ENCODE measurements at regions not wholly inside any gene's neighbourhood (a gene's known extent, or its start where the extent isn't known, plus 50 kb on each side); places are given as distances from the start of the nearest gene placed in this dataset.
"Not testable (repeated sequence)": the region's sequence is repeated elsewhere in the genome, so short reads cannot be mapped to it uniquely, and the experiment has no call there.

DNA sequence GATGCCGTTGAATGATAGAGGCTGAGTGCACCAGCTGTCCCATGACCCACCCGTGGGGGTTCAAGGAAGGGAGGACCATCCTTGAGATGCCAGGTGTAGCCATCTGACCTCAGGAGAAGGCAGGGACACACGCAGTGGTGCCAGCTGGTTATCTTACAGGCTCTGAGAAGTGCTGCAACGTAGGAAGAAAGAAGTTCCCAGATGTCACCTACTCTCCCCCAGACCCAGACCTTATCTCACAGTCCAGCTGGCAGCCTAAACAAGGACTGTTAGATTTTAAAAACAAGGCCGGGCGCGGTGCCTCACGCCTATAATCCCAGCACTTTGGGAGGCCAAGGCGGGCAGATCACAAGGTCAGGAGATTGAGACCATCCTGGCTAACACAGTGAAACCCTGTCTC, 1307.6 kb downstream of the TBC1D22A start:
- no peak for DNase-seq

DNA sequence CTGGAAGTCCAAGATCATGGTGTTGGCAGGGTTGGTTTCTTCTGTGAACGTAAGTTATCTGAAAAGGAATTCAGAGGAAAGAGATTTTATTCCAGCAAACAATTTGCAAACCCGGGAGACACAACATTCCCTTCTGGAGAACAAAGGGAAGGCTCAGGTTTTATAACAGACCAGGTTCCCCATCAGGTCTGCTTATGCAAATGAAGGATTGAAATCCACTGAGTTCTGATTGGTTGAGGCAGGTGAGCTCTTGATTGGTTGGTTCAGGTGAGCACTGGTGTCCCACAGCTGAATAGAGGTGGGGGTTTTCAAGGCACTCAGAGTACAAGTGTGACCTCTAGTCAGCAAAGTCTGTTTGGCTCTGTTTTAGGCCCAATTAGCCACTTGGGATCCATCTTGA, 1306.8 kb downstream of the TBC1D22A start:
- DNase-seq, result no peak

DNA sequence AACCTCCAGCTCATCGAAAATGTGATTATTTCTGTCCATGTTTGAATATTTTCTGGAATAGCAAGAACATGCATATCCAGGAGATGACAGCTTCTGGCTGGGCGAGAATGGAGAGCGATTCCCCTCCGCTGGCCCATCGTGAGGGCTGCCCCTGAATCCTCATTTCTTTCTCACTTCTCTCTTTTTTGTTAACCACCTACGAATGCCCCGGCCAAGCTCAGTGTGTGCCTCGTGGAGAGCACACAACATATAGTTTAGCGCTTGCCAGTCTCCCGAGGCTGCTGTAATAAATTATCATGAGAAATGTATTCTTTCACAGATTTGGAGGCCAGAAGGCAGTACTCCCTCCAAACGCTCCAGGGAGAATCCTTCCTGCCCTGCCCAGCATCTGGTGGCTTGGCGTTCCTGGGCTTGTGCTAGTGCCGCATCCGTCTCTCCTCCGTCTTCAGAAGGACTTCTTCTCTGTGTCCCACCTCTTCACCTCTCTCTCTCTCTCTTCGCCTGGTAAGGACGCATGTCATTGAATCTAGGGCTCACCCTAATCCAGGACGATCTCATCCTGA, 1306.0 kb downstream of the TBC1D22A start:
- DNase-seq, result no peak

DNA sequence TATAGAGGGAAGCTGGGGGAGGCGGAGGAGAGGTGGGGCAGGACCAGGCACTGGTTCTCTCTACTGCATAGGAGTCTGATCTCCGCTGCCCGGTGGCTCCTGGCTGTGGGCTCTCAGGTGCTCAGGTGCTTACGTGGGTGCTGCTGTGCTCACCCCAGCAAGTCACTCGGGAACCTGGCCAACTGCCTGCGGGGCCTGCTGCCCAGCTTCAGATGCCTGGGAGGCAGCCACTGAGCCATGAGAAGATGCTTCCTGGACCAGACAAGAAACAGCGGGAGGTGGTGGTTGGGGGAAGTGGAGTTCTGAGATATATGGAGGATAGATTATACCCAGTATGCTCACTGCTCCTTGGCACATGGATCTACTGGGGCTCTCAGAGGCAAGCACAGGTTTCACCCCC, 1303.4 kb downstream of the TBC1D22A start:
- no peak for DNase-seq

DNA sequence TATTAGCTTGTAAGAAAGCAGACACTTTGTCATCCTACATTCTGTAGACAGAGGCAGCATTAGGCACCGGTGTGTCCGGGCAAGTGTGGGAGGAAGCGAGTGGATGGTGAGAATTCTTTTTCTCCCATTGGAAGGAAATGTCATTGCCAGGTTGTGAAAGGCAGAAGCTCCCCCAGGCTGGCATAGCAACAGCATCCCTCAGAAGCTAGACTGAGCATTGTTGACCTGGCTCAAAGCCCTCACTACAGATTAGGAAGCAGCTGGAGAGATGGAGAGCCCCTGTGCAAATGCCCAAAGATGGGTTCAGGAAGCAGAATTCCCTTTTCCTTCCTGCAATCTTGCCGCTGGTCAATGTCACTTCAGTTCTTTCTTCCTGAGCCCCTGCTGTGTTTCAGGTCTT, 1299.3 kb downstream of the TBC1D22A start:
- DNase-seq, result no peak

DNA sequence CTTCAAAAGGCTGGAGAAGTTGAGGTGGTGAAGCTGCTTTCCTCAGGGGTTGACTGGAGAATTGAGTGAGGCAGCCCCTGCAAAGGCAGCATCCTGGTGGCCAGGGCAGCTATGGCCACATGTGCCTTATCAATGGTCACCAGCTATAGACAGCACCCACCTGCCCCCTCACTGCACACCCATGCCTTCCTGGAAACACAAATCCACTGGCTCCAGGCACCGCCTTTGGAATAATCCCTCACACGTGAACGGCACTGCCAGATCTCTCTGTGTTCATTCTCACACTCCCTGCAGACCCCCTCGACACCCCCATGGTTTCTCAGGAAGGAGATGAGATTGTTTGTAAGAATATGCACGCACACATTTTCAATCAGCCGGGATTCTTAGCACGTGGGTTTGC, 1297.8 kb downstream of the TBC1D22A start:
- DNase-seq, result no peak

DNA sequence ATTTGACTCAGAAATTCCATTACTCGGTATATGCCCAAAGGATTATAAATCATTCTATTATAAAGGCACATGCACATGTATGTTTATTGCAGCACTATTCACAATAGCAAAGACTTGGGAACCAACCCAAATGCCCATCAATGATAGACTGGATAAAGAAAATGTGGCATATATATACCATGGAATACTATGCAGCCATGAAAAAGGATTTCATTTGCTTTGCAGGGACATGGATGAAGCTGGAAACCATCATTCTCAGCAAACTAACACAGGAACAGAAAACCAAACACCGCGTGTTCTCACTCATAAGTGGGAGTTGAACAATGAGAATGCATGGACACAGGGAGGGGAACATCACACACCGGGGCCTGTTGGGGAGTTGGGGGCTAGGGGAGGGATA, 1297.1 kb downstream of the TBC1D22A start:
- DNase-seq, result not testable (repeated sequence)

DNA sequence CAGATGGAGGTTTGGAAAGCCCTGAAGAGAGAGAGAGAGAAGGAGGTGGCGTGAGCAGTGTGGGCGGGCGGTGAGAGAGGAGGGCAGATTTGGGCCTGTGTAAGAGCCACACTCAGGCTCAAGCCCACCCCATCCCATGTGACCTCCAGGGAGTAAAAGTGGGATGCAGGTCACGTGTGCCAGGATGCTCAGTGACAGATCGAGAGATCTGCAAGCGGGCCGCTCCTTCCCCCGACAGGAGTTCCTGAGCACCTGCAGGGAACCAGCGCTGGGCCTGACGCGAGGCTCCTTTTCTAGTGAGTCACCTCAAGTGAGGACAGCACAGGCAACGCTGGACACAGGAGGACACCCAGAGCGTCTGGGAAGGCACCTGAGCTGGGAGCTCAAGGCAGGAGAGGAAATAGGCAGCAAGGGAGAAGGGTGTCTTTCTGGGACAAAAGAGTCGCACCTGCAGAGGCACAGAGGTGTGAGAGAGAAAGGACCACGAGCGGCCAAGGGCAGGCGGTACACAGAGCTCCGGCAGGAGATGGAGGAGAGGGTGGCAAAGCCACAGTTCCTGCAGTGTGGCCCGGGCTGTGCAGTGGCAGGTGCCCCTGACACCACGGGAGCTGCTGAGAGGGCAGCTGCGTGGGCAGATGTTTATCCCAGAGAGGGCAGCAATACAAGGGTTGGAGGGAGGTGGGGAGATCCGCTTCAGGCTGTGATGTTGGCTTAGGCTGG, 1294.8 kb downstream of the TBC1D22A start:
- no peak for DNase-seq

DNA sequence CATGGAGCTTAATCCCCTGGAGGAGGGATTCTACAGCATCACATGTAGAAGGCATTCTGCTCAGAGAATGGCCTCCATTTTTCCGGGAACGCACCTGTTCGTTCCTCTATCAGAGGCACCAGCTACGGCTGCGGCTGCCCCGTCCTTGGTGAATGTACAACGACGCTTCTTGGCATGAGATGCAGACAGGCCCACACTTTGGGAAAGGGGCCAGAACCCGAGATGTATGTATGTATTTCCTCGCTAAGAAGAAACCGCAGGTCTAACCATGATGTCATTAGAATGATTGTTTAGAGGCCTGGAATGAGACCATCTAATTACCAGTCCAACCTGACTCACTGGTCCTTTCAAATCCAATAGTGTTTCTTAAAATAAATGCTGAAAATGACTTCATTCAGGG, 1293.4 kb downstream of the TBC1D22A start:
- DNase-seq, result no peak

DNA sequence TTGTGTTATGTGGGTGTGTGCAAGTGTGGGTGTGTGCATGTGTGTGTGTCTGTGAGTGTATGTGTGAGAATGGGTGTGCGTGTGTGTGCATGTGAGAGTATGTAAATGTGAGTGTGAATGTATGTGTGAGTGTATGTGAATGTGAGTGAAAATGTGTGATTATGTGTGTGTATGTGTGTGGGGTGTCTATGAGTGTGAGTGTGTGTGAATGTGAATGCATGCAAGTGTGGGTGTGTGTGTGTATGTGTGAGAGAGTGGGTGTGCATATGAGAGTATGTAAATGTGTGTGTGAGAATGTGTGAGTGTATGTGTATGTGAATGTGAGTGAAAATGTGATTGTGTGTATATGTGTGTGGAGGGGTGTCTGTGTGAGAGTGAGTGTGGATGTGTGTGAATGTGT, 1292.7 kb downstream of the TBC1D22A start:
- no peak for DNase-seq

DNA sequence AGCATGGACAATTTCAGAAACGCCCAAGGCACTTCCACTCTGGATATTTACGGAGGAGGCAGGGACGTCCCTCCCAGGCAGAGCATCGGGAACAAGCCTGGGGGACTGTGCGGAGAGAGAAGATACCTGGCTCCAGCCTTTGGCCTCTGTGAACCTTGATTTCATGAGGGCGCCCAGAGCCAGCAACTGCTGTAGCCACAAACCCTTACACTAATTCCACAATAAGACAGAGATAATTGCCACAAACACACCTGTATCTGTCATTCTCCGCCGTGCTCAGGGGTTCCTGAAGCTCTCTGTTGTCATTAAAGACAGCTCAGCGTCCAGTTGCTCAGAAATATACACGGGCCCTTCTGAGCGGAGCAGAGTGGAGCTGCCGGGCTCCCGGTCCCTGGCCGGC, 1292.1 kb downstream of the TBC1D22A start:
- DNase-seq, result no peak

DNA sequence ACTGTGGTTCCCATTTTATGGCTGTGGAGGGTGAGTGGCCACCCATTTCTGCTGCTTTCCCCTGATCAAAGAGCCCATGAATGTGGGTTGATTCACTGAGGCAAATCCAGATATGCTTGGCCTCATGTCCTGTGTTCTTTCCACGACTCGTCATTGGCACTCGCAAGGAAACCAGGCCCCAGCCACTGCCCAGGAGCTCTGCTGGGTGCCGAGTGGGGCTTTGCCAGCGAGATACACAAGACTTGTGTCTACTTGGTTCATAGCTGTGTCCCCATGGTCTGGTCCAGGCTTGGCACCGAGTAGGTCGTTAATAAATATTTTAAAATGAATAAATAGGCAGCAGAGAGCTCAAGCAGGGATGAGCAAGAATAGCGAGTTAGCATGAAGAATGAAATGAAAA, 1291.5 kb downstream of the TBC1D22A start:
- DNase-seq, result no peak

DNA sequence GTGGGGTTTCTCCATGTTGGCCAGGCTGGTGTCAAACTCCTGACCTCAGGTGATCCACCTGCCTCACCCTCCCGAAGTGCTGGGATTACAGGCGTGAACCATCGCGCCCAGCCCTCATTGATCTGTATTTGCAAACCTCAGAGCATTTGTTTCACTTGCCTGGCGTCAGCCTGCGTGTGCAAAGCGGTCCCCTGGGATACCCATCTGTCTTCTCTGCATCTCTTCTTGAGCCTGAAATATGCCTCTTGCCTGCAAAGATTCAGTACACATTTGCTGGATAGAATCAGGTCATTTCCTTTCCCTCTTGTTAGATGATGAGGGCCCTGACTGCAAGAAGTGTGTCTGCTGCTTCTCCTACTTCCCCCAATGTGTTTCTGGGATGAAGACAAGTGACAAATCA, 1291.0 kb downstream of the TBC1D22A start:
- no peak for DNase-seq

DNA sequence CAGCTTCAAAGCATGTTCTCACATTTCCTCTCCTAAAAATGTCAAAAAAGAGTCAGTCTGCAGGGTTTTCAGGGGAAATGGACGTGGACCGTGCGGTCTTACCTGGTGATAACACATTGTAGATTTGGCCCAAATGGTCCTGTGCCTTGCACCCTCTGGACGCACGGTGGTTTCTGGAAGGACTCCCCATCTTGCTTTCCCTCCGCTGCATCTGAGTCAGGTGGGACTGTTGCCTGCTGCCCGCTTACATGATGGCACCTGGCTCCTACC, 1290.1 kb downstream of the TBC1D22A start:
- DNase-seq, result no peak

DNA sequence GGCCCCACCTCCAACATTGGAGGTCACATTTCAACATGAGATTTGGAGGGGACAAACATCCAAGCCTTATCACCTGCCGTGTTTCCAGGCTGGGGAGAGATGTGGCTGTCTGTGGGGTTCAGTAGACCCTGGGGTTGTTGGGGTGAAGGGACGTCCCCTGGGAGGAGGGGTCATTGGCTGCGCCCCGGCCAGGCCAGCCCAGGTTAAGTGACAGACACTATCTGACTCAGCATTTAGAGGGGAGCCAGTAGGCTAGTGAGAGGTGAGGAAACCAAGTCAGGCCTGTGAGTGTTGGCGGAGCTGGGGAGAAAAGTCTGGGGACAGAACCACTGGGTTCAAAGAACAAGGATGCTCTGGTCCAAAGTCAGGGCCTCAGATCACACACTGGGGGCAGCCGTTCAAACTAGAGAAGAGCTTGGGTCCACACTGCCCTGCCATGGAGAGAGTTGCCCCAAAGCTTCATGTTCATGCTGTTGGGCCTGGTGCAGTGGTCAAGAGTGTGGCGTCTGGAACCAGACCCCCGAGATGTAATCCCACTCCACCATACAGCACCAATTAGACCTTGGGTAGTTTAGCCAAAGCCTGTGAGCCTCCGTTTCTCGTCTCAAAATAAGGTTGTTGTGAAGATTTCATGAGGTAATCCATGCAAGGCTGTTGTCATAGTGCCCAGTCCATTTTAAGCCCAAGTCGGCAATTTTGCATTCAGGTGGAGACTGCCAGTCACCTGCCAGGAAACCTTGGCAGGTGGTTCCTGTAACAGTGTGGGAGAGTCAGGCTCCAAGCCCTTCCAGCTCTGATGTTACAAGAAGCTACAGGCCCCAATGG, 1289.6 kb downstream of the TBC1D22A start:
- no peak for DNase-seq

DNA sequence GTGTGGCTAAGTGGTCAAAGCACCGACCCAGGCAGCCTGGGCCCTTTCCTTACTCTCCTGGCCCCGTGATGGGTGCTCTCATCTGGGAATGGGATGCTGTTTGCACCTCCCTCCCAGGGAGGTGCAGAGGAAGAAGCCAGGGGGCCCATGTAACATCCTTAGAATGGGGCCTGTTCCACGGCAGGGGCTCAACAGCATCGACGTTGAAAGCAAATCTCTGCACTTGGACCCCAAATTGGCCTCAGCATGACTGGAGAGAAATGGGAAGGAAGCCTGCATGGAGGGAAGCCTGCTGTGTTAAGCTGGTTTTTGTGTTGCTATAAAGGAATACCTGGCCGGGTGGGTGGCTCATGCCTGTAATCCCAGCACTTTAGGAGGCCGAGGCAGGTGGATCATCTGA, 1288.4 kb downstream of the TBC1D22A start:
- DNase-seq, result no peak

DNA sequence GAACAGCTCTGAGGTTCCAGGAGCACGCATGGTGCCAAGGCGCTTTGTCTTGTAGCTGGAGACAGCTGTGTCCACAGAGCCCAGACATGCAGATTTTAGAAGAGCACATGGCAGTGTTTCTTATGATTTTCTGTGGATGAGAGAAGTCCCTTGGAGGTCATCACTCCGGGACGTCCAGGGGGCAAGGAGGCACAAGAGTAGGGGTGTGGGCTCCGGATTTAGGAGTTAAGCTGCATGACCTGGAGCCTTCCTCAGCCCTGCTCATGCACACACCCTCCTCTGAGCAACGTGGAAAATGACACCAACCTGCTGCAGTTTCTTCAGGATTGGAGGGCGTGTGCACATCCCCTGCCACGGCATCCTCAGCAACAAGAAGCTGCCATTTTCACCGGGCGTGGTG, 1286.7 kb downstream of the TBC1D22A start:
- no peak for DNase-seq

DNA sequence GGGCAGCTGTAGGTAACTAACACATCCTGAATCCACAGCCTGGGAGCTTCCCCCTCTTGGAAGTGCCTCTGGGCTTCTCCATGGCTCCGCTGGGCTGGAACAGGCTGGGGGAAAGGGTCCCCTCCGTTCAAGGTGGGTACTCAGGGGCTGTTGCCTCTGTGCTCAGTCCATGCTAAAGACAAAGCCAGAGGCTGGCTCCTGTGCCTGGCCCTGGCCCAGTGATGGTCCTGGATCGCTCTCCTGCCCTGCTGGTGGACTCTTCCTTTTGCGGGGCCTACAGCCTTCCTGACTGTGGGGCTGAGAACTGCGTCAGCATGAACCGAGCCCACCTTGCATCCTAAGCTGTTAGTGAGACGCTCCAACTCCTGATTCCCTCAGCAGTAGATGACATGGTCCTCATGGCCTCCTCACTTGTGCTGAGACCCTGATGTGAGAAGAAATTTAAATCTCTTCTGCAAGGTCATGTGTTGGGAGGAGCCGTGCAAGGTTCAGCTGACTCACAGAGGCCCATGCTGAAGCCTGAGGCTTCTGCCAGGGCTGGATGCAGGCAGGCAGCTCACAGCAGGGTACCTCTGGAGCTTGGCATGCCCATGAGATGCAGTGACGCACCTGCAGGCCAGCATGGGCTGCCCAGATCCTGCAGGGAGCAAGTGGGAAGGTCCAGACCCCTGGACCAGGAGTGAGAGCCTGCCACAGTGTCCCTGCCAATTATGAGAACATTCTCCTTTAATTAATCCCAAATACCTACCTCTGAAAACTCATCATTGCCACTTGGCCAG, 1285.5 kb downstream of the TBC1D22A start:
- DNase-seq, result no peak

DNA sequence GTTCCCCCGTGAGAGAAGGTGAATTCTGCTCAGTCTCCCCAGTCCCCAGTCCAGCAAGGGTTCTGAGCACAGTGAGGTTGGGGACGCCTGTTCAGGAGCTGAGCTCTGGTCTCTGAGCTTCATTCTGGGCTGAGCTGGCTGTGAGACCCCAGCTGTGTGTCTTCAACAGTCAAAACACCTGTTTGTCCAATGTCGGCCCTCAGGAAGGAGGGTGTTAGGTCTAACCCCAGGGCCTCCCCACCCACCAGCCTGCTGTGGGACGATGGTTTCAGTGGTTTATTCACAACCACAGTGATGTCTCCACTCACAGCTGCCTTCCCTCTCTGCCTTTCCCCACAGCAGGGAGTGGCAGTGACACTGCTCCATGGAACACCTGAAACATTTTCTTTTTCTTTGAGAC, 1282.9 kb downstream of the TBC1D22A start:
- no peak for DNase-seq

DNA sequence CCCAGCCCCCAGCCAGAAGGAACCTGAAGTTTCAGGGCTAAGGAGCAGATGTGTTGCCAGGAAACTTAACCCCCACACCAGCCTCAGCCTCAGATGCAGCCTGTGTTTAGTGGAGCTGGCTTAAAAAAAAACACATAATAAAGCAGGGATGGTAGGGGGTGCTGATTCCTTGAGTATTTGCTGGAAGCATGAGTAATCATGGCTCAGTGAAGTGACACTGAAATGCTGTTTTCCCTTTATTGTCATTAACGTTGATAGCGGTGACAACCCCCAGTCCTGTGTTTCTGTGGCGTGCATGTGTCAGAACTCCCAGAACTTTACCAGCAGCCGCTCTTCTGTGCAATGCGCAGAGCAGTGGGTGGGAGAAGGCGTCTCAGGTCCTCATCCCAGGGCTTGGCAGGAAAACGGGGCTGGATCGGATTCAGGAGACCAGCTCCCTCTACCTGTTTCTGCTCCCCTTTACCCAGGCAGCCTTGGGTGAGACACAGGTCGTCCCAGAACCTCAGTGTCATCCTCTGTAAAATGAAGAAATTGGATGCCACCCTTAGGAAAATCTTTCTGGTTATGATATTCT, 1282.1 kb downstream of the TBC1D22A start:
- no peak for DNase-seq

DNA sequence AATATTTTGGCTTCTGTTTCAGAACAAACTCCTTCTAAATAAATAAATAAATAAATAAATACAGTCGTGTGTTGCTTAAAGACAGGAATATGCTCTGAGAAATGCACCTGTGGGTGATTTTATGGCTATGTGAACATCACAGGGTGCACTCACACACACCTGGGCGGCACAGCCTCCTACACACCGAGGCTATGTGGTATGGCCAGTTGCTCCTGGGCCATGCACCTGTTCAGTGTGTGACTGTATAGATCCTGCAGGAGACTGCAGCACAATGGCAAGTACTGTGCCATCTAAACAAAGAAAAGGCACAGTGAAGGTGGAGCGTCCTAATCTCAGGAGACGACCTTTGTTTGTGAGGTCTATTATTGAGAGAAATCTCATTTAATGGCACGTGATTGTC, 1281.1 kb downstream of the TBC1D22A start:
- no peak for DNase-seq
